AG08396 (cell line): ENCODE measurements at regions not wholly inside any gene's neighbourhood (a gene's known extent, or its start where the extent isn't known, plus 50 kb on each side); places are given as distances from the start of the nearest gene placed in this dataset.

Experiments
- DNase-seq: peaks from one replicate; pipeline ENCODE4 v3.0.0; 2012; ENCODE audit warnings: low spot score, mixed read lengths

- DNase-seq = no peak
Observed at GRCh38 chr4:8710946-8711345, 118.4 kb downstream of the CPZ start.

- no peak for DNase-seq
Observed at GRCh38 chr4:8710416-8710815, 117.9 kb downstream of the CPZ start.

- DNase-seq = no peak
Observed at GRCh38 chr4:8709729-8710360, 117.3 kb downstream of the CPZ start.

- no peak for DNase-seq
Observed at GRCh38 chr4:8709050-8709728, 116.6 kb downstream of the CPZ start.

GRCh38 chr4:8708401-8709021 is 115.9 kb downstream of the CPZ start:
- DNase-seq = no peak

- DNase-seq = no peak
Observed at GRCh38 chr4:8707045-8707781, 114.6 kb downstream of the CPZ start.

GRCh38 chr4:8706216-8707044 is 113.9 kb downstream of the CPZ start:
- DNase-seq = no peak

GRCh38 chr4:8705161-8706145 is 112.9 kb downstream of the CPZ start:
- no peak for DNase-seq

GRCh38 chr4:8704632-8705031 is 112.1 kb downstream of the CPZ start:
- no peak for DNase-seq

GRCh38 chr4:8703857-8704495 is 111.4 kb downstream of the CPZ start:
- DNase-seq = no peak

- DNase-seq = no peak
Observed at GRCh38 chr4:8703401-8703696, 110.8 kb downstream of the CPZ start.

GRCh38 chr4:8702516-8703400 is 110.2 kb downstream of the CPZ start:
- DNase-seq = no peak

- no peak for DNase-seq
Observed at GRCh38 chr4:8702020-8702495, 109.5 kb downstream of the CPZ start.

- no peak for DNase-seq
Observed at GRCh38 chr4:8701126-8702019, 108.8 kb downstream of the CPZ start.

- no peak for DNase-seq
Observed at GRCh38 chr4:8700531-8700930, 108.0 kb downstream of the CPZ start.

- DNase-seq = no peak
Observed at GRCh38 chr4:8699479-8700145, 107.0 kb downstream of the CPZ start.

- DNase-seq = no peak
Observed at GRCh38 chr4:8699063-8699385, 106.5 kb downstream of the CPZ start.
